Lung (tissue), 11 donors: ENCODE measurements at regions not wholly inside any gene's neighbourhood (a gene's known extent, or its start where the extent isn't known, plus 50 kb on each side); places are given as distances from the start of the nearest gene placed in this dataset.

ENCODE experiments used
- ATAC-seq: fragments of 200-7000 bp; cut with Tn5 transposase; one replicate; pipeline ENCODE4 v1.9.1; 2020; ENCODE audit warnings: moderate number of reproducible peaks; ENCODE audit not compliant: insufficient read depth, low FRiP score
- DNase-seq, 3 donors: peaks; one replicate each; pipeline ENCODE4 v3.0.0-alpha.2; 2013 to 2017
- H3K27ac ChIP-seq, 2 donors: one replicate each; pipeline ENCODE4 v1.5.1; 2013; ENCODE audit warnings: mild to moderate bottlenecking in 2 of 2, moderate library complexity in 2 of 2, control low read depth in 1 of 2, inconsistent platforms in 1 of 2, low read depth in 1 of 2, low read length in 1 of 2
- H3K27me3 ChIP-seq, 3 donors: one replicate each; pipeline ENCODE4 v1.5.1; 2013; ENCODE audit warnings: low read length in 2 of 3; ENCODE audit not compliant: control insufficient read depth in 3 of 3, insufficient read depth in 3 of 3
- H3K36me3 ChIP-seq, 4 donors: one replicate each; pipeline ENCODE4 v1.5.1; 2013; ENCODE audit warnings: low read length in 4 of 4, mild to moderate bottlenecking in 1 of 4, moderate library complexity in 1 of 4; ENCODE audit not compliant: control insufficient read depth in 4 of 4, insufficient read depth in 4 of 4
- H3K4me1 ChIP-seq, 5 donors: one replicate each; pipeline ENCODE4 v1.5.1; 2013; ENCODE audit warnings: low read length in 5 of 5, mild to moderate bottlenecking in 2 of 5, moderate library complexity in 1 of 5; ENCODE audit not compliant: control insufficient read depth in 5 of 5, insufficient read depth in 5 of 5
- H3K4me3 ChIP-seq: one replicate; pipeline ENCODE4 v1.5.1; 2013; ENCODE audit warnings: mild to moderate bottlenecking, control low read depth, moderate library complexity
- H3K9ac ChIP-seq, 2 donors: one replicate each; pipeline ENCODE4 v1.5.1; 2013; ENCODE audit warnings: low read length in 2 of 2, control low read depth in 1 of 2; ENCODE audit not compliant: insufficient read depth in 1 of 2
- H3K9me3 ChIP-seq, 4 donors: one replicate each; pipeline ENCODE4 v1.5.1; 2013; ENCODE audit warnings: low read length in 3 of 4, mild to moderate bottlenecking in 1 of 4, moderate library complexity in 1 of 4; ENCODE audit not compliant: control insufficient read depth in 4 of 4, insufficient read depth in 3 of 4
- WGBS, 2 donors: extraction: QIAGEN DNeasy Blood & Tissue Kit; methylation state at CpG; one replicate each; pipeline ENCODE4 v1.1.7; 2013; 5-methylcytosine and 5-hydroxymethylcytosine counted together
- TF ChIP-seq, protein P1 (sequence below): IDR thresholded peaks from 2 replicates; pipeline ENCODE4 v1.5.1; 2012; ENCODE audit warnings: mild to moderate bottlenecking; ENCODE audit errors: control extremely low read depth, extremely low read depth
- donor health status: control.
- donor health status: control.
- donor health status: Bipolar disorder and iron deficiency.
- donor health status: healthy.
- donor health status: DM: yes; HTN: yes; CAD: no.

DNA sequence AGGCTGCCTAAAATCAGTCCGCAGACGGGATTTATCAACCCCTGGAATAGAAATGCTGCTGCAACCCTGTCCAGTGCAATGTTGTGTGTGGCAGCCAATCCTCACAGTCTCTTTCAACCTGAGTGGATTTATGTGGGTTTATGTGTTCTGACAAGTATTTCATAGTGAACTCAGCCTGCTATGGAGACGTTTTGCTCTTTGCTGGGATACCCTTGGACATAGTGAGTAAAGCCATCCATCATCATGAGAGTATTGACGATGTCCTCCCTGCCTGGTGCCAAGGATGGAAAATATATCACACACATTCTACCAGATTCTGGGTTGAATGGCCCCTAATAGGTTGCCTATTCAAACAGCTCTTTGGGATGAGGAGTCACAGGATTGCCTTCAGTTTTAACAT, 219.1 kb downstream of the SOCS6 start:
- H3K36me3 ChIP-seq: no peaks in the 10 kb centered on the region
- no peak for ATAC-seq
- H3K4me3 ChIP-seq: no peak overlapping the region
- 76 to 79% methylated on average over 4 of the region's 4 CpGs for WGBS, 2 donors
- TF ChIP-seq, protein P1, sequence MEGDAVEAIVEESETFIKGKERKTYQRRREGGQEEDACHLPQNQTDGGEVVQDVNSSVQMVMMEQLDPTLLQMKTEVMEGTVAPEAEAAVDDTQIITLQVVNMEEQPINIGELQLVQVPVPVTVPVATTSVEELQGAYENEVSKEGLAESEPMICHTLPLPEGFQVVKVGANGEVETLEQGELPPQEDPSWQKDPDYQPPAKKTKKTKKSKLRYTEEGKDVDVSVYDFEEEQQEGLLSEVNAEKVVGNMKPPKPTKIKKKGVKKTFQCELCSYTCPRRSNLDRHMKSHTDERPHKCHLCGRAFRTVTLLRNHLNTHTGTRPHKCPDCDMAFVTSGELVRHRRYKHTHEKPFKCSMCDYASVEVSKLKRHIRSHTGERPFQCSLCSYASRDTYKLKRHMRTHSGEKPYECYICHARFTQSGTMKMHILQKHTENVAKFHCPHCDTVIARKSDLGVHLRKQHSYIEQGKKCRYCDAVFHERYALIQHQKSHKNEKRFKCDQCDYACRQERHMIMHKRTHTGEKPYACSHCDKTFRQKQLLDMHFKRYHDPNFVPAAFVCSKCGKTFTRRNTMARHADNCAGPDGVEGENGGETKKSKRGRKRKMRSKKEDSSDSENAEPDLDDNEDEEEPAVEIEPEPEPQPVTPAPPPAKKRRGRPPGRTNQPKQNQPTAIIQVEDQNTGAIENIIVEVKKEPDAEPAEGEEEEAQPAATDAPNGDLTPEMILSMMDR: no peak
- DNase-seq: no peak
- no peak overlapping the region for H3K9ac ChIP-seq
- no peaks in the 10 kb centered on the region for H3K4me1 ChIP-seq
- peaks cover 0 to 4% (median 0%) of the 10 kb centered on the region in 4 donors for H3K9me3 ChIP-seq
- H3K27ac ChIP-seq: no peak overlapping the region
- no peaks in the 10 kb centered on the region for H3K27me3 ChIP-seq

DNA sequence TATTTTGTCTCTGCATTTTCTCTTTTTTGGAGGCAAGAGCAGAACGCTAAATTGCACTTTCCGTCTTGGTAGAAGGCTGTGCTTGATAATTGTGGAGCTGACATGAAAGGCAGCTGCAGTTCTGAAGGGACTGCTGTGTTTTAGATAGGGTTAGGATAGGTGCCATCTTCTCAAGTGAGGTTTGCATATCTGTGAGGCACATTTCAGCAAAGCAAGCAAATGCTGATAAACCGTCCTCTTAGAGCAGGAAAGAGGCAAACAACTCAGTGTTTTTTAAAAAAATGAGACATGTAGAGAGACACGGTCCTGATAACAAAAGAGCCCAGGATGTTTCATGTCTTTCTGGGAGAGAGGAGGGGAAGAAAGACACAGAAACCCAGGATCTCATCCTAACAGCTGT, 217.7 kb downstream of the SOCS6 start:
- TF ChIP-seq, protein P1: no peak
- H3K27me3 ChIP-seq: no peaks in the 10 kb centered on the region
- no peak overlapping the region for H3K4me3 ChIP-seq
- peaks cover 0 to 4% (median 0%) of the 10 kb centered on the region in 4 donors for H3K9me3 ChIP-seq
- DNase-seq (no peak), ATAC-seq (no peak)
- no peak overlapping the region for H3K27ac ChIP-seq
- H3K9ac ChIP-seq: no peak overlapping the region
- 63 to 76% methylated on average over 4 of the region's 4 CpGs for WGBS, 2 donors
- H3K4me1 ChIP-seq: no peaks in the 10 kb centered on the region
- no peaks in the 10 kb centered on the region for H3K36me3 ChIP-seq

- no peak overlapping the region for H3K27ac ChIP-seq
- no peaks in the 10 kb centered on the region for H3K4me1 ChIP-seq
- ATAC-seq (no peak), DNase-seq (no peak)
- H3K27me3 ChIP-seq: no peaks in the 10 kb centered on the region
- H3K4me3 ChIP-seq: no peak overlapping the region
- H3K9me3 ChIP-seq: peaks cover 0 to 1% (median 0%) of the 10 kb centered on the region in 4 donors
- no peaks in the 10 kb centered on the region for H3K36me3 ChIP-seq
- H3K9ac ChIP-seq: no peak overlapping the region
- TF ChIP-seq, protein P1: no peak
- 84 to 97% methylated on average over 1 of the region's 1 CpG for WGBS, 2 donors
Observed at GRCh38 chr18:70503060-70503459, 214.2 kb downstream of the SOCS6 start.

GRCh38 chr18:70501358-70501757, 212.5 kb downstream of the SOCS6 start:
- no peak overlapping the region for H3K27ac ChIP-seq
- DNase-seq (no peak), ATAC-seq (no peak)
- H3K9ac ChIP-seq: no peak overlapping the region
- no peaks in the 10 kb centered on the region for H3K27me3 ChIP-seq
- H3K4me3 ChIP-seq: no peak overlapping the region
- H3K4me1 ChIP-seq: no peaks in the 10 kb centered on the region
- WGBS, 2 donors: 68 to 81% methylated on average over 4 of the region's 4 CpGs
- TF ChIP-seq, protein P1: no peak
- peaks cover 0 to under 1% (median 0%) of the 10 kb centered on the region in 4 donors for H3K9me3 ChIP-seq
- H3K36me3 ChIP-seq: no peaks in the 10 kb centered on the region
